Astrocyte (in vitro differentiated cells and primary cell): ENCODE measurements at regions not wholly inside any gene's neighbourhood (a gene's known extent, or its start where the extent isn't known, plus 50 kb on each side); places are given as distances from the start of the nearest gene placed in this dataset.

Source experiments
- DNase-seq: peaks from one replicate; pipeline ENCODE4 v3.0.0-alpha.2; 2010; ENCODE audit warnings: low read depth
- FAIRE-seq: peaks from 2 replicates; lab custom pipeline; 2011; peaks lifted over from hg19 to GRCh38; lab: Jason Lieb, UNC
- H2AFZ ChIP-seq: 2 replicates; pipeline ENCODE4 v1.6.0; 2012; ENCODE audit warnings: low read depth, low read length, inconsistent platforms
- H3K27ac ChIP-seq: 2 replicates; pipeline ENCODE4 v1.5.1; 2011; ENCODE audit warnings: low read depth, low read length, inconsistent platforms
- H3K27me3 ChIP-seq: 2 replicates; pipeline ENCODE4 v1.6.0; 2011; ENCODE audit warnings: low read length, inconsistent platforms; ENCODE audit not compliant: insufficient read depth
- H3K36me3 ChIP-seq: 2 replicates; pipeline ENCODE4 v1.5.1; 2011; ENCODE audit warnings: low read length, inconsistent platforms; ENCODE audit not compliant: insufficient read depth
- H3K4me1 ChIP-seq: 2 replicates; pipeline ENCODE4 v1.5.1; 2011; ENCODE audit warnings: low read length, inconsistent platforms; ENCODE audit not compliant: insufficient read depth
- H3K4me2 ChIP-seq: 2 replicates; pipeline ENCODE4 v1.6.0; 2012; ENCODE audit warnings: low read length, inconsistent platforms
- H3K4me3 ChIP-seq: 2 replicates; pipeline ENCODE4 v1.5.1; 2011; ENCODE audit warnings: low read depth, mild to moderate bottlenecking, low read length, inconsistent platforms; ENCODE audit not compliant: insufficient read depth
- H3K79me2 ChIP-seq: 2 replicates; pipeline ENCODE4 v1.6.0; 2012; ENCODE audit warnings: mild to moderate bottlenecking, low read length, inconsistent platforms; ENCODE audit not compliant: insufficient read depth
- H3K9ac ChIP-seq: 2 replicates; pipeline ENCODE4 v1.6.0; 2012; ENCODE audit warnings: mild to moderate bottlenecking, low read length, inconsistent platforms
- H3K9me3 ChIP-seq: 2 replicates; pipeline ENCODE4 v1.5.1; 2012; ENCODE audit warnings: low read depth, mild to moderate bottlenecking, low read length, inconsistent platforms; ENCODE audit not compliant: insufficient read depth
- H4K20me1 ChIP-seq: 2 replicates; pipeline ENCODE4 v1.6.0; 2012; ENCODE audit warnings: low read length, inconsistent platforms; ENCODE audit not compliant: insufficient read depth
- H3K27ac Mint-ChIP-seq: one replicate; pipeline ENCODE4 v1.8.0; 2021; ENCODE audit warnings: mild to moderate bottlenecking, mixed read lengths; ENCODE audit not compliant: unreplicated experiment
- H3K27me3 Mint-ChIP-seq: one replicate; pipeline ENCODE4 v1.8.0; 2021; ENCODE audit warnings: low read depth, mixed read lengths; ENCODE audit not compliant: unreplicated experiment
- H3K36me3 Mint-ChIP-seq: one replicate; pipeline ENCODE4 v1.8.0; 2021; ENCODE audit warnings: low read depth, mixed read lengths; ENCODE audit not compliant: unreplicated experiment
- H3K4me1 Mint-ChIP-seq: one replicate; pipeline ENCODE4 v1.8.0; 2021; ENCODE audit warnings: low read depth, mixed read lengths; ENCODE audit not compliant: unreplicated experiment
- H3K4me3 Mint-ChIP-seq: one replicate; pipeline ENCODE4 v1.8.0; 2021; ENCODE audit warnings: mild to moderate bottlenecking, moderate library complexity, mixed read lengths; ENCODE audit not compliant: unreplicated experiment
- H3K9me3 Mint-ChIP-seq: one replicate; pipeline ENCODE4 v1.8.0; 2021; ENCODE audit warnings: mild to moderate bottlenecking, mixed read lengths; ENCODE audit not compliant: unreplicated experiment
- CTCF ChIP-seq: IDR thresholded peaks from 2 replicates; pipeline ENCODE4 v1.5.1; 2011; ENCODE audit warnings: low read depth, mild to moderate bottlenecking, inconsistent platforms, low read length, moderate library complexity; ENCODE audit not compliant: insufficient read depth
- EZH2 ChIP-seq: IDR thresholded peaks from 2 replicates; pipeline ENCODE4 v1.6.1; 2012; ENCODE audit warnings: mild to moderate bottlenecking, low read length, inconsistent platforms; ENCODE audit not compliant: insufficient read depth

- no peaks in the 10 kb centered on the region for H3K9me3 Mint-ChIP-seq
- Histone ChIP-seq H3K4me2 (no peak overlapping the region), H4K20me1 (peaks cover 74% of the 10 kb centered on the region), H3K27me3 (no peaks in the 10 kb centered on the region), H3K4me3 (no peak overlapping the region), H3K9me3 (no peaks in the 10 kb centered on the region), H3K36me3 (peaks cover 82% of the 10 kb centered on the region), H3K4me1 (peaks cover 39% of the 10 kb centered on the region), H2AFZ (no peak overlapping the region), H3K79me2 (peaks cover 96% of the 10 kb centered on the region), H3K9ac (no peak overlapping the region), H3K27ac (peak overlapping the region; percentile 7)
- H3K27ac Mint-ChIP-seq = peak overlapping the region; percentile 18
- no peak overlapping the region for H3K4me3 Mint-ChIP-seq
- no peaks in the 10 kb centered on the region for H3K27me3 Mint-ChIP-seq
- no peak for TF ChIP-seq CTCF
- no peak for TF ChIP-seq EZH2
- H3K36me3 Mint-ChIP-seq = peaks cover 40% of the 10 kb centered on the region
- DNase-seq (no peak), FAIRE-seq (no peak)
- peaks cover 63% of the 10 kb centered on the region for H3K4me1 Mint-ChIP-seq
Observed at GRCh38 chr7:130882396-130882795, 148.4 kb upstream of the KLF14 start.

- peaks cover 78% of the 10 kb centered on the region for H3K36me3 ChIP-seq
- DNase-seq (no peak), FAIRE-seq (no peak)
- H2AFZ ChIP-seq = no peak overlapping the region
- TF ChIP-seq CTCF (no peak), EZH2 (no peak)
- peaks cover 70% of the 10 kb centered on the region for H3K4me1 Mint-ChIP-seq
- no peak overlapping the region for H3K27ac ChIP-seq
- H3K36me3 Mint-ChIP-seq = peaks cover 33% of the 10 kb centered on the region
- peaks cover 49% of the 10 kb centered on the region for H3K4me1 ChIP-seq
- H3K4me3 ChIP-seq = no peak overlapping the region
- peak overlapping the region; percentile 47 for H3K27ac Mint-ChIP-seq
- H3K9me3 Mint-ChIP-seq = no peaks in the 10 kb centered on the region
- no peaks in the 10 kb centered on the region for H3K9me3 ChIP-seq
- H3K4me3 Mint-ChIP-seq = no peak overlapping the region
- H3K9ac ChIP-seq = peak overlapping the region; percentile 10
- peaks cover 96% of the 10 kb centered on the region for H3K79me2 ChIP-seq
- H3K27me3 ChIP-seq = no peaks in the 10 kb centered on the region
- no peak overlapping the region for H3K4me2 ChIP-seq
- peaks cover 74% of the 10 kb centered on the region for H4K20me1 ChIP-seq
- H3K27me3 Mint-ChIP-seq = no peaks in the 10 kb centered on the region
Observed at GRCh38 chr7:130883928-130884327, 149.9 kb upstream of the KLF14 start.
